K562 (cell line): ENCODE measurements at regions not wholly inside any gene's neighbourhood (a gene's known extent, or its start where the extent isn't known, plus 50 kb on each side); places are given as distances from the start of the nearest gene placed in this dataset.

Source experiments
- ATAC-seq: fragments of 200-7000 bp; cut with Tn5 transposase; 3 replicates; pipeline ENCODE4 v1.9.1; 2020; ENCODE audit warnings: moderate library complexity
- BruUV-seq: library from RNA; stranded (reverse); fragments of 400-500 nt; replicated peaks from 2 replicates; lab custom pipeline; 2021; lab: Mats Ljungman, UMichigan
- CTCF ChIA-PET: fragments of 300-600 bp; formaldehyde crosslinking; extraction: SDS; loops from one replicate; lab custom pipeline; 2021; ENCODE audit warnings: low intra/inter-chr PET ratio; lab: Yijun Ruan, JAX
- POLR2A ChIA-PET: fragments of 300-600, 350-650 bp; sonication (Branson Sonifier 250); formaldehyde crosslinking; extraction: SDS; loops from one replicate; lab custom pipeline; 2021; ENCODE audit warnings: antibody characterized with exemption, inconsistent platforms; lab: Yijun Ruan, JAX
- DNase-seq, 4 experiments: peaks; one replicate each; pipeline versions ENCODE4 v3.0.0 to v3.0.0-alpha.2; 2011 to 2018; ENCODE audit warnings: low spot score in 3 of 4, mixed read lengths in 3 of 4; ENCODE audit errors: extremely low read depth in 1 of 4
- FAIRE-seq: peaks from 2 replicates; lab custom pipeline; 2011; peaks lifted over from hg19 to GRCh38; lab: Jason Lieb, UNC
- H2AFZ ChIP-seq: 2 replicates; pipeline ENCODE4 v1.6.0; 2011; ENCODE audit warnings: low read depth, low read length, control low read depth, inconsistent platforms
- H3K27ac ChIP-seq: fragments of 200-600 bp; 3 replicates; pipeline ENCODE4 v1.8.0; 2011; ENCODE audit warnings: low read depth, mild to moderate bottlenecking, control low read depth, inconsistent platforms, low read length, moderate library complexity, mixed read lengths; ENCODE audit errors: extremely low read depth
- H3K27me3 ChIP-seq, 2 experiments: fragments of 300-600 bp in 1 of 2; 2 replicates in 1 of 2; 3 replicates in 1 of 2; pipeline versions ENCODE4 v1.6.0 to v1.8.0; 2011; ENCODE audit warnings: inconsistent platforms in 2 of 2, low read length in 2 of 2, mild to moderate bottlenecking in 1 of 2, mixed read lengths in 1 of 2, moderate library complexity in 1 of 2; ENCODE audit not compliant: control insufficient read depth in 2 of 2, insufficient read depth in 2 of 2
- H3K36me3 ChIP-seq: fragments of 300-600 bp; 3 replicates; pipeline ENCODE4 v1.8.0; 2011; ENCODE audit warnings: mild to moderate bottlenecking, low read length, inconsistent platforms; ENCODE audit not compliant: control insufficient read depth, insufficient read depth
- H3K4me1 ChIP-seq, 2 experiments: fragments of 200-600 bp in 1 of 2; replicated peaks in 1 of 2; 2 replicates in 1 of 2; 3 replicates in 1 of 2; pipeline versions ENCODE4 v1.5.1 to v1.8.0; 2011; ENCODE audit warnings: inconsistent platforms in 2 of 2, low read length in 2 of 2, mild to moderate bottlenecking in 1 of 2, mixed read lengths in 1 of 2, moderate library complexity in 1 of 2; ENCODE audit not compliant: control insufficient read depth in 2 of 2, insufficient read depth in 2 of 2
- H3K4me2 ChIP-seq: 2 replicates; pipeline ENCODE4 v1.6.1; 2011; ENCODE audit warnings: low read length, control low read depth, inconsistent platforms, mixed read lengths; ENCODE audit not compliant: insufficient read depth
- H3K4me3 ChIP-seq: fragments of 200-600 bp; sonication (generic), shearing (Covaris generic); 2 replicates; pipeline ENCODE4 v1.5.1; 2016; ENCODE audit warnings: control low read depth, inconsistent platforms
- H3K79me2 ChIP-seq: fragments of 200-600 bp; 3 replicates; pipeline ENCODE4 v1.8.0; 2011; ENCODE audit warnings: low read length, inconsistent platforms; ENCODE audit not compliant: control insufficient read depth, insufficient read depth
- H3K9ac ChIP-seq, 2 experiments: 2 replicates each; pipeline versions ENCODE4 v1.6.0 to v1.6.1; 2011; ENCODE audit warnings: low read depth in 2 of 2, low read length in 2 of 2, control low read depth in 1 of 2, inconsistent platforms in 1 of 2, mild to moderate bottlenecking in 1 of 2, mixed read lengths in 1 of 2; ENCODE audit not compliant: insufficient read depth in 1 of 2
- H3K9me1 ChIP-seq: one replicate; pipeline ENCODE4 v1.6.0; 2011; ENCODE audit warnings: inconsistent platforms, mild to moderate bottlenecking, low read length, moderate library complexity; ENCODE audit not compliant: control insufficient read depth, insufficient read depth
- H3K9me3 ChIP-seq: replicated peaks from 2 replicates; pipeline ENCODE4 v1.5.1; 2011; ENCODE audit warnings: low read depth, low read length, inconsistent platforms; ENCODE audit not compliant: control insufficient read depth, insufficient read depth
- H4K20me1 ChIP-seq: replicated peaks from 2 replicates; pipeline ENCODE4 v1.6.1; 2011; ENCODE audit warnings: low read length, inconsistent platforms, mixed read lengths; ENCODE audit not compliant: control insufficient read depth, insufficient read depth
- ARID1B ChIP-seq: fragments of 450-650 bp; IDR thresholded peaks from 2 replicates; pipeline ENCODE4 v1.6.1; 2016; ENCODE audit warnings: antibody characterized with exemption, mild to moderate bottlenecking, inconsistent platforms
- BACH1 ChIP-seq: fragments of 200-800 bp; sonication (Bioruptor generic); IDR thresholded peaks from 2 replicates; pipeline ENCODE4 v1.6.1; 2016; ENCODE audit warnings: missing genetic modification characterization, missing compliant biosample characterization
- CBX5 ChIP-seq: IDR thresholded peaks from 2 replicates; pipeline ENCODE4 v1.6.1; 2014; ENCODE audit warnings: low read depth, borderline replicate concordance
- FOXK1 ChIP-seq: sonication (generic); formaldehyde crosslinking; IDR thresholded peaks from 2 replicates; pipeline ENCODE4 v1.8.0; 2022; ENCODE audit warnings: missing genetic modification reagents, mild to moderate bottlenecking, borderline replicate concordance
- GATAD2B ChIP-seq: fragments of 450-650 bp; IDR thresholded peaks from 2 replicates; pipeline ENCODE4 v1.6.1; 2017; ENCODE audit warnings: mild to moderate bottlenecking, borderline replicate concordance
- GTF2A2 ChIP-seq: IDR thresholded peaks from 2 replicates; pipeline ENCODE4 v1.6.1; 2016; ENCODE audit warnings: mild to moderate bottlenecking, missing genetic modification characterization, missing compliant biosample characterization
- HOXB6 ChIP-seq: fragments of 250-450 bp; sonication (Bioruptor Pico); IDR thresholded peaks from 2 replicates; pipeline ENCODE4 v1.5.1; 2022; ENCODE audit warnings: mild to moderate bottlenecking, borderline replicate concordance
- MEF2D ChIP-seq: conservative IDR thresholded peaks from 2 replicates; pipeline ENCODE4 v1.6.1; 2016; ENCODE audit warnings: low read depth, missing genetic modification characterization, missing compliant biosample characterization
- NR0B1 ChIP-seq: fragments of 450-650 bp; IDR thresholded peaks from one replicate; pipeline ENCODE4 v1.6.1; 2018; ENCODE audit warnings: mild to moderate bottlenecking, moderate library complexity; ENCODE audit not compliant: partially characterized antibody
- SMARCA4 ChIP-seq: fragments of 450-650 bp; IDR thresholded peaks from 2 replicates; pipeline ENCODE4 v1.6.1; 2016
- SMARCA5 ChIP-seq: fragments of 450-650 bp; IDR thresholded peaks from 2 replicates; pipeline ENCODE4 v1.6.1; 2016
- TBP ChIP-seq: optimal IDR thresholded peaks from 2 replicates; pipeline ENCODE3; 2011; ENCODE audit warnings: low read depth, low read length, improper control_type of control experiment
- U2AF2 ChIP-seq: fragments of 200-400 bp; formaldehyde crosslinking; optimal IDR thresholded peaks from 2 replicates; pipeline ENCODE3; 2017; ENCODE audit warnings: low read depth, mild to moderate bottlenecking, low read length
- ZBTB2 ChIP-seq: fragments of 450-650 bp; IDR thresholded peaks from 2 replicates; pipeline ENCODE4 v1.6.1; 2016; ENCODE audit warnings: antibody characterized with exemption
- ZNF184 ChIP-seq: sonication (generic); formaldehyde crosslinking; IDR thresholded peaks from 2 replicates; pipeline ENCODE4 v1.5.0; 2020; ENCODE audit warnings: missing genetic modification reagents
- ZNF316 ChIP-seq: fragments of 450-650 bp; IDR thresholded peaks from 2 replicates; pipeline ENCODE4 v1.6.1; 2016
- ZNF561 ChIP-seq: fragments of 450-650 bp; formaldehyde crosslinking; conservative IDR thresholded peaks from 2 replicates; pipeline ENCODE4 v1.4.0; 2020; ENCODE audit warnings: mild to moderate bottlenecking, moderate library complexity
- WGBS: fragments of 100-300 bp; shearing (Covaris generic); methylation state at CpG from one replicate; pipeline ENCODE4 v1.1.6; 2016; ENCODE audit warnings: low coverage, mixed read lengths; ENCODE audit not compliant: insufficient coverage; ENCODE audit errors: missing lambda C conversion rate; 5-methylcytosine and 5-hydroxymethylcytosine counted together
- in situ Hi-C: fragments of 300-500 bp; cut with MboI; formaldehyde crosslinking; loops from 4 replicates; pipeline ENCODE4 v1.15.0; 2018; ENCODE audit warnings: inconsistent platforms, mixed read lengths
- intact Hi-C: fragments of 100-400 bp; cut with micrococcal nuclease; formaldehyde crosslinking; loops from 2 replicates; pipeline ENCODE4 v1.14.2; 2022

GRCh38 chr12:127670796-127671195 lies 596.2 kb upstream of the TMEM132C start:
- POLR2A ChIA-PET, result no interaction called here
- H3K9me3 ChIP-seq, result no peaks in the 10 kb centered on the region
- TF ChIP-seq ZBTB2, result no peak
- no peaks in the 10 kb centered on the region for H3K9me1 ChIP-seq
- CTCF ChIA-PET, result no interaction called here
- no peak for ATAC-seq
- no peaks in the 10 kb centered on the region for H3K79me2 ChIP-seq
- in situ Hi-C loops, result no loop called here
- H3K4me3 ChIP-seq, result no peak overlapping the region
- H3K27ac ChIP-seq, result no peak overlapping the region
- H3K9ac ChIP-seq, result no peak overlapping the region
- H2AFZ ChIP-seq, result no peak overlapping the region
- H3K36me3 ChIP-seq, result no peaks in the 10 kb centered on the region
- no TSS peak for BruUV-seq
- no peaks in the 10 kb centered on the region for H3K4me1 ChIP-seq
- no peaks in the 10 kb centered on the region for H4K20me1 ChIP-seq
- intact Hi-C loops, result no loop called here
- no peak for DNase-seq
- no peak overlapping the region for H3K4me2 ChIP-seq
- WGBS, result 0% methylated on average over 5 of the region's 5 CpGs
- no peaks in the 10 kb centered on the region for H3K27me3 ChIP-seq
- FAIRE-seq, result no peak

GRCh38 chr12:127675936-127676335 lies 591.0 kb upstream of the TMEM132C start:
- WGBS, result 3% methylated on average over 6 of the region's 6 CpGs
- CTCF ChIA-PET, result no interaction called here
- BruUV-seq, result no TSS peak
- TF ChIP-seq ZNF184 (CRISPR knock-in tag) (no peak), ARID1B (no peak), U2AF2 (no peak), NR0B1 (no peak), ZNF561 (CRISPR knock-in tag) (no peak), SMARCA5 (no peak), BACH1 (tag) (no peak), SMARCA4 (no peak), CBX5 (no peak), HOXB6 (CRISPR knock-in tag) (no peak), FOXK1 (CRISPR knock-in tag) (no peak), TBP (no peak), ZNF316 (no peak), GATAD2B (no peak), GTF2A2 (no peak), MEF2D (tag) (no peak)

More at GRCh38 chr12:127675936-127676335, 591.0 kb upstream of the TMEM132C start:
- Histone ChIP-seq H3K9ac (no peak overlapping the region), H3K9me3 (no peaks in the 10 kb centered on the region), H3K4me2 (no peak overlapping the region), H3K9me1 (no peaks in the 10 kb centered on the region), H3K4me1 (no peaks in the 10 kb centered on the region), H3K36me3 (no peaks in the 10 kb centered on the region), H3K27me3 (no peaks in the 10 kb centered on the region), H2AFZ (no peak overlapping the region), H3K27ac (no peak overlapping the region), H4K20me1 (no peaks in the 10 kb centered on the region), H3K4me3 (no peak overlapping the region), H3K79me2 (no peaks in the 10 kb centered on the region)
- no peak for FAIRE-seq
- intact Hi-C loops (loop anchor here (5.0 kb wide), 1 partner anchor 294 kb away; no protein-coding TSS in a partner anchor), in situ Hi-C loops (no loop called here)
- POLR2A ChIA-PET, result no interaction called here
- ATAC-seq, result no peak
- DNase-seq, result no peak
